ENCODE measurements at regions not wholly inside any gene's neighbourhood (a gene's known extent, or its start where the extent isn't known, plus 50 kb on each side); places are given as distances from the start of the nearest gene placed in this dataset.

- no peak for TF ChIP-seq SMARCA5 (IDR thresholded peaks at IDR 0.05)
Measured at GRCh38 chr16:87140211-87141200, 176.7 kb downstream of the C16orf95 start (continued).

- Histone ChIP-seq H3K79me2 (ENCODE audit: control insufficient read depth, insufficient read depth, low read length) (no peaks in the 10 kb centered on the region), H3K9ac (ENCODE audit: control insufficient read depth, insufficient read depth, low read length) (no peak overlapping the region), H2AFZ (ENCODE audit: control insufficient read depth, low read depth, low read length) (no peak overlapping the region), H4K20me1 (ENCODE audit: control insufficient read depth, insufficient read depth) (no peaks in the 10 kb centered on the region), H3K27ac (ENCODE audit: control insufficient read depth, insufficient read depth) (no peak overlapping the region), H3K4me3 (no peak overlapping the region), H3K4me1 (ENCODE audit: control insufficient read depth, insufficient read depth, low read length) (no peaks in the 10 kb centered on the region), H3K27me3 (replicated peaks in 1 of 2; ENCODE audit: control insufficient read depth in 2 of 2, insufficient read depth in 2 of 2, low read length in 1 of 2) (no peaks in the 10 kb centered on the region), H3K9me3 (replicated peaks; ENCODE audit: control insufficient read depth, insufficient read depth, low read length) (no peaks in the 10 kb centered on the region), H3K36me3 (ENCODE audit: control insufficient read depth in 2 of 2, insufficient read depth in 2 of 2, low read length in 1 of 2) (no peaks in the 10 kb centered on the region), H3K4me2 (ENCODE audit: control insufficient read depth, insufficient read depth) (no peak overlapping the region)
- ATAC-seq (no peak), FAIRE-seq (no peak), DNase-seq (ENCODE audit: low read depth, low spot score) (no peak)
- RAD21 ChIA-PET (ENCODE audit: unreplicated experiment) = no interaction called here
- in situ Hi-C loops (cut with MboI) (no loop called here), intact Hi-C loops (cut with micrococcal nuclease; ENCODE audit: unreplicated experiment) (no loop called here)
- SMC1A ChIA-PET (ENCODE audit: uncharacterized antibody, unreplicated experiment) = no interaction called here
- no TSS peak for BruUV-seq (replicated peaks)
- 16% methylated on average over 5 of the region's 5 CpGs for WGBS (ENCODE audit: insufficient coverage, insufficient replicate concordance, low lambda C conversion rate, missing lambda C conversion rate)
- CTCF ChIA-PET = no interaction called here
- POLR2A ChIA-PET = no interaction called here
- TF ChIP-seq STAT3 (IDR thresholded peaks at IDR 0.05; ENCODE audit: low read depth, low read length) (no peak), RFX5 (IDR thresholded peaks at IDR 0.05; ENCODE audit: low read depth, low read length) (no peak), SPI1 (IDR thresholded peaks at IDR 0.05; ENCODE audit: borderline replicate concordance, insufficient read depth, low read depth, low read length) (no peak), PML (IDR thresholded peaks at IDR 0.05; ENCODE audit: low read length) (no peak), KAT2A (conservative IDR thresholded peaks at IDR 0.05; ENCODE audit: control insufficient read depth, low read depth, low read length) (no peak), IRF5 (IDR thresholded peaks at IDR 0.05; ENCODE audit: borderline replicate concordance) (no peak), KLF5 (IDR thresholded peaks at IDR 0.05; ENCODE audit: partially characterized antibody) (no peak), EGR1 (IDR thresholded peaks at IDR 0.05; ENCODE audit: borderline replicate concordance in 1 of 2, low read depth in 2 of 2, low read length in 2 of 2) (no peak), SREBF2 (IDR thresholded peaks at IDR 0.05; ENCODE audit: low read length) (no peak), SKIL (IDR thresholded peaks at IDR 0.05; ENCODE audit: low read depth, poor library complexity, severe bottlenecking) (no peak), CEBPB (IDR thresholded peaks at IDR 0.05; ENCODE audit: borderline replicate concordance in 1 of 2, low read depth in 2 of 2, low read length in 2 of 2) (no peak), CREM (IDR thresholded peaks at IDR 0.05; ENCODE audit: low read depth) (no peak), FOXK2 (IDR thresholded peaks at IDR 0.05) (no peak), POLR2AphosphoS2 (IDR thresholded peaks at IDR 0.05; ENCODE audit: low read depth, low read length) (no peak), HDAC6 (IDR thresholded peaks at IDR 0.05; ENCODE audit: unreplicated experiment) (no peak)
Measured at GRCh38 chr16:87141402-87141801, 175.8 kb downstream of the C16orf95 start.
